ENCODE measurements at regions not wholly inside any gene's neighbourhood (a gene's known extent, or its start where the extent isn't known, plus 50 kb on each side); places are given as distances from the start of the nearest gene placed in this dataset.

DNA sequence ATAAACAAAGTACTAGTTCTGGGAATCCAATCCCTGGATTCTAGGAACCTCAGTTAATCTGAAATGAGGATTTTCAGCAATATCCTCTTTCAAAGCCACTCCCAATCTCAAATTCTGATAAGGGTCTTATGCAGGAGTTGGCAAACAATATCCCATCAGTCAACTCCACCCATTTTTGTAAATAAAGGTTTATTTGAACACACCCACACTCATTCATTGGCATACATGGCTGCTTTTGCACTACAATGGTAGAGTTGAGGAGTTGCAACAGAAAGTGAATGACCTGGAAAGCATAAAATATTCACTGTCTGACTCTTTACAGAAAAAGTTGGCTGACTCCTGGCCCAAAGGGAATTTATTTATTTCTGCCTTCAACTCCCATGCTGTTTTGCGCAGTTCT lies 157.7 kb upstream of the CDH11 start:
- Histone ChIP-seq H3K4me1 (ENCODE audit: insufficient read depth, low read length, poor library complexity, severe bottlenecking) (no peaks in the 10 kb centered on the region), H2AFZ (ENCODE audit: low read length) (no peak overlapping the region), H3K36me3 (ENCODE audit: insufficient read depth, low read length) (no peaks in the 10 kb centered on the region), H4K20me1 (ENCODE audit: insufficient read depth, low read length) (no peaks in the 10 kb centered on the region), H3K4me2 (ENCODE audit: low read length) (no peak overlapping the region), H3K9me2 (ENCODE audit: insufficient read depth, low read length) (no peaks in the 10 kb centered on the region), H3K79me2 (ENCODE audit: insufficient read depth, low read depth, low read length) (no peaks in the 10 kb centered on the region), H3K27ac (ENCODE audit: low read depth, low read length, poor library complexity, severe bottlenecking) (no peak overlapping the region), H3K4me3 (ENCODE audit: low read depth, low read length, poor library complexity, severe bottlenecking) (no peak overlapping the region), H3K9me3 (ENCODE audit: low read length) (no peaks in the 10 kb centered on the region)
- intact Hi-C loops (cut with micrococcal nuclease; ENCODE audit: unreplicated experiment), result no loop called here
- POLR2A ChIA-PET, result no interaction called here
- DNase-seq (ENCODE audit: low spot score), result no peak
- no TSS peak for BruUV-seq (replicated peaks)
- TF ChIP-seq, protein P1, sequence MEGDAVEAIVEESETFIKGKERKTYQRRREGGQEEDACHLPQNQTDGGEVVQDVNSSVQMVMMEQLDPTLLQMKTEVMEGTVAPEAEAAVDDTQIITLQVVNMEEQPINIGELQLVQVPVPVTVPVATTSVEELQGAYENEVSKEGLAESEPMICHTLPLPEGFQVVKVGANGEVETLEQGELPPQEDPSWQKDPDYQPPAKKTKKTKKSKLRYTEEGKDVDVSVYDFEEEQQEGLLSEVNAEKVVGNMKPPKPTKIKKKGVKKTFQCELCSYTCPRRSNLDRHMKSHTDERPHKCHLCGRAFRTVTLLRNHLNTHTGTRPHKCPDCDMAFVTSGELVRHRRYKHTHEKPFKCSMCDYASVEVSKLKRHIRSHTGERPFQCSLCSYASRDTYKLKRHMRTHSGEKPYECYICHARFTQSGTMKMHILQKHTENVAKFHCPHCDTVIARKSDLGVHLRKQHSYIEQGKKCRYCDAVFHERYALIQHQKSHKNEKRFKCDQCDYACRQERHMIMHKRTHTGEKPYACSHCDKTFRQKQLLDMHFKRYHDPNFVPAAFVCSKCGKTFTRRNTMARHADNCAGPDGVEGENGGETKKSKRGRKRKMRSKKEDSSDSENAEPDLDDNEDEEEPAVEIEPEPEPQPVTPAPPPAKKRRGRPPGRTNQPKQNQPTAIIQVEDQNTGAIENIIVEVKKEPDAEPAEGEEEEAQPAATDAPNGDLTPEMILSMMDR (conservative IDR thresholded peaks at IDR 0.05; ENCODE audit: low read length), result no peak
- no peak for TF ChIP-seq EZH2phosphoT487 (IDR thresholded peaks at IDR 0.05; ENCODE audit: borderline replicate concordance, low read depth, low read length)
- CTCF ChIA-PET (ENCODE audit: unreplicated experiment), result interaction anchor here (0.6 kb wide), 1 partner anchor 1099 kb away, joined by 4 read pairs; no protein-coding TSS in a partner anchor

DNA sequence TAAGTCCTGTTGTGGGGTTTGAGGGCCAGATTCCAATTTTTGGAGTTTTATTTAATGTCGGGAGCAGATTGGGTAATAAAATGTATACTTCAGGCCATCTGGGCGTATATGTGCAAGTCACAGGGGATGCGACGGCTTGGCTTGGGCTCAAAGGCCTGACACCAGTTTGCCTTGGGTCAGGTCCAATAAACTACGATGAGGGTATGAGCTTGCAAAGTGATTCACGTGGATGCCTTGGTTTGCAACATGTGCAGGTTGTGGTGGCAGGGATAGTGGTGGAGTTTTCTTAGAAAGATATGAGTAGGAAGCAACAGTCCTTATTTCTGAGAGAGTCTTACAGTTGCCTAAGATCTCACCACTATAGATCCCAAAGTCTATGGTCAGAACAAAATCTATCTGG lies 157.0 kb upstream of the CDH11 start:
- ChIA-PET CTCF (ENCODE audit: unreplicated experiment) (no interaction called here), POLR2A (no interaction called here)
- Histone ChIP-seq H3K27ac (ENCODE audit: low read depth, low read length, poor library complexity, severe bottlenecking) (no peak overlapping the region), H3K4me2 (ENCODE audit: low read length) (no peak overlapping the region), H3K9me3 (ENCODE audit: low read length) (no peaks in the 10 kb centered on the region), H3K4me3 (ENCODE audit: low read depth, low read length, poor library complexity, severe bottlenecking) (no peak overlapping the region), H2AFZ (ENCODE audit: low read length) (no peak overlapping the region), H3K79me2 (ENCODE audit: insufficient read depth, low read depth, low read length) (no peaks in the 10 kb centered on the region), H3K9me2 (ENCODE audit: insufficient read depth, low read length) (no peaks in the 10 kb centered on the region), H3K36me3 (ENCODE audit: insufficient read depth, low read length) (no peaks in the 10 kb centered on the region), H4K20me1 (ENCODE audit: insufficient read depth, low read length) (no peaks in the 10 kb centered on the region), H3K4me1 (ENCODE audit: insufficient read depth, low read length, poor library complexity, severe bottlenecking) (no peaks in the 10 kb centered on the region)
- intact Hi-C loops (cut with micrococcal nuclease; ENCODE audit: unreplicated experiment), result no loop called here
- TF ChIP-seq, protein P1 (conservative IDR thresholded peaks at IDR 0.05; ENCODE audit: low read length), result no peak
- no peak for TF ChIP-seq EZH2phosphoT487 (IDR thresholded peaks at IDR 0.05; ENCODE audit: borderline replicate concordance, low read depth, low read length)
- DNase-seq (ENCODE audit: low spot score), result no peak
- BruUV-seq (replicated peaks), result no TSS peak

DNA sequence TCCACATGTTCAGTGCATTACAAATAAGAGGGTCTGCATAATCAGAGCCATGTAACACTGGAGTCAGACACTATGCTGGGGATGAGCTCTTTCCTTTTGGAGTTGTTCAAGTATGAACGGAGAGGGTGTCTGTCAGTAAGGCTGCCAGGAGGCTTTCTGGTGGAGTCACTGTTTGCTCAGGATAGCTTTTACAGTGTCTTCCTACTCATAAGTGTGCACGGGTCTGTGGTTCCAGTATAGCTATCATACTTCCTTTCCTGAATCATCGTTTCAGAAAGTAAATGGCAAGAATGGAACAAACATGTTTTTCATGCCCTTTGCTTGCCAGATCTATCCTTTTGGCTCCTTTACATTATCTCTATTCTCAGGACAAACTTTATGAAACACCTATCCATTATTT lies 152.7 kb upstream of the CDH11 start:
- no peaks in the 10 kb centered on the region for H3K9me2 ChIP-seq (ENCODE audit: insufficient read depth, low read length)
- no peaks in the 10 kb centered on the region for H3K36me3 ChIP-seq (ENCODE audit: insufficient read depth, low read length)
- no peak overlapping the region for H3K27ac ChIP-seq (ENCODE audit: low read depth, low read length, poor library complexity, severe bottlenecking)
- POLR2A ChIA-PET, result interaction anchor here (0.6 kb wide), 1 partner anchor 558 kb away, joined by 7 read pairs; no protein-coding TSS in a partner anchor
- no peak overlapping the region for H2AFZ ChIP-seq (ENCODE audit: low read length)
- no peaks in the 10 kb centered on the region for H3K79me2 ChIP-seq (ENCODE audit: insufficient read depth, low read depth, low read length)
- BruUV-seq (replicated peaks), result no TSS peak
- no peak for DNase-seq (ENCODE audit: low spot score)
- H3K9me3 ChIP-seq (ENCODE audit: low read length), result no peaks in the 10 kb centered on the region
- intact Hi-C loops (cut with micrococcal nuclease; ENCODE audit: unreplicated experiment), result no loop called here
- CTCF ChIA-PET (ENCODE audit: unreplicated experiment), result no interaction called here
- no peaks in the 10 kb centered on the region for H3K4me1 ChIP-seq (ENCODE audit: insufficient read depth, low read length, poor library complexity, severe bottlenecking)
- no peak overlapping the region for H3K4me2 ChIP-seq (ENCODE audit: low read length)
- no peak for TF ChIP-seq EZH2phosphoT487 (IDR thresholded peaks at IDR 0.05; ENCODE audit: borderline replicate concordance, low read depth, low read length)
- TF ChIP-seq, protein P1 (conservative IDR thresholded peaks at IDR 0.05; ENCODE audit: low read length), result no peak
- no peak overlapping the region for H3K4me3 ChIP-seq (ENCODE audit: low read depth, low read length, poor library complexity, severe bottlenecking)
- H4K20me1 ChIP-seq (ENCODE audit: insufficient read depth, low read length), result no peaks in the 10 kb centered on the region
